ENCODE measurements at regions not wholly inside any gene's neighbourhood (a gene's known extent, or its start where the extent isn't known, plus 50 kb on each side); places are given as distances from the start of the nearest gene placed in this dataset.

DNA sequence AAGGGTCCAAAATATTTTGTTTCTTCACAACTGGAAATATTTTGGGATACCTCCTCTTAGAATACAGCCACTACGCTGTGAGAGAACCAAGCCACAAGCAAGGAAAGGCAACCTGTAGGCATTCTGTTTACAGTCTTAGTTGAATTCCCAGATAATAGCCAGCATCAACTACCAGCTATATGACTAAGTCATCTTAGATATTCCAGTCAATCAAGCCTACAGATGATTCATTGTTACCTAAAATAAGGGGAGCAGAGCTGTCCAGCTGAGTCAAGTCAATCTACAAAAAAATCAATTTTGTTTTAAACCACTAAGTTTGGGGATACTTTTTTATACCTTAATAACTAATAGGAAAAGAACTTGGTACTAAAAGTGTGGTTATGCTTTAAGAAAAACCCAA lies 526.4 kb upstream of the DPPA4 start:
- TF ChIP-seq FOXA2 (IDR thresholded peaks at IDR 0.05) (no peak), HNF4A (conservative IDR thresholded peaks at IDR 0.05) (no peak), JUND (IDR thresholded peaks at IDR 0.05) (no peak), RAD21 (IDR thresholded peaks at IDR 0.05) (no peak), EGR1 (IDR thresholded peaks at IDR 0.05; ENCODE audit: low read depth in 2 of 2) (no peak), TAF1 (conservative IDR thresholded peaks at IDR 0.05) (no peak), SP1 (IDR thresholded peaks at IDR 0.05) (no peak)
- TF ChIP-seq, protein P1, sequence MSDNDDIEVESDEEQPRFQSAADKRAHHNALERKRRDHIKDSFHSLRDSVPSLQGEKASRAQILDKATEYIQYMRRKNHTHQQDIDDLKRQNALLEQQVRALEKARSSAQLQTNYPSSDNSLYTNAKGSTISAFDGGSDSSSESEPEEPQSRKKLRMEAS (IDR thresholded peaks at IDR 0.05) = no peak
- TF ChIP-seq, protein P2, sequence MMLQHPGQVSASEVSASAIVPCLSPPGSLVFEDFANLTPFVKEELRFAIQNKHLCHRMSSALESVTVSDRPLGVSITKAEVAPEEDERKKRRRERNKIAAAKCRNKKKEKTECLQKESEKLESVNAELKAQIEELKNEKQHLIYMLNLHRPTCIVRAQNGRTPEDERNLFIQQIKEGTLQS (IDR thresholded peaks at IDR 0.05) = no peak
- TF ChIP-seq, protein P3, sequence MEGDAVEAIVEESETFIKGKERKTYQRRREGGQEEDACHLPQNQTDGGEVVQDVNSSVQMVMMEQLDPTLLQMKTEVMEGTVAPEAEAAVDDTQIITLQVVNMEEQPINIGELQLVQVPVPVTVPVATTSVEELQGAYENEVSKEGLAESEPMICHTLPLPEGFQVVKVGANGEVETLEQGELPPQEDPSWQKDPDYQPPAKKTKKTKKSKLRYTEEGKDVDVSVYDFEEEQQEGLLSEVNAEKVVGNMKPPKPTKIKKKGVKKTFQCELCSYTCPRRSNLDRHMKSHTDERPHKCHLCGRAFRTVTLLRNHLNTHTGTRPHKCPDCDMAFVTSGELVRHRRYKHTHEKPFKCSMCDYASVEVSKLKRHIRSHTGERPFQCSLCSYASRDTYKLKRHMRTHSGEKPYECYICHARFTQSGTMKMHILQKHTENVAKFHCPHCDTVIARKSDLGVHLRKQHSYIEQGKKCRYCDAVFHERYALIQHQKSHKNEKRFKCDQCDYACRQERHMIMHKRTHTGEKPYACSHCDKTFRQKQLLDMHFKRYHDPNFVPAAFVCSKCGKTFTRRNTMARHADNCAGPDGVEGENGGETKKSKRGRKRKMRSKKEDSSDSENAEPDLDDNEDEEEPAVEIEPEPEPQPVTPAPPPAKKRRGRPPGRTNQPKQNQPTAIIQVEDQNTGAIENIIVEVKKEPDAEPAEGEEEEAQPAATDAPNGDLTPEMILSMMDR (IDR thresholded peaks at IDR 0.05; ENCODE audit: low read depth, low read length, missing input control) = no peak
- TF ChIP-seq, protein P4, sequence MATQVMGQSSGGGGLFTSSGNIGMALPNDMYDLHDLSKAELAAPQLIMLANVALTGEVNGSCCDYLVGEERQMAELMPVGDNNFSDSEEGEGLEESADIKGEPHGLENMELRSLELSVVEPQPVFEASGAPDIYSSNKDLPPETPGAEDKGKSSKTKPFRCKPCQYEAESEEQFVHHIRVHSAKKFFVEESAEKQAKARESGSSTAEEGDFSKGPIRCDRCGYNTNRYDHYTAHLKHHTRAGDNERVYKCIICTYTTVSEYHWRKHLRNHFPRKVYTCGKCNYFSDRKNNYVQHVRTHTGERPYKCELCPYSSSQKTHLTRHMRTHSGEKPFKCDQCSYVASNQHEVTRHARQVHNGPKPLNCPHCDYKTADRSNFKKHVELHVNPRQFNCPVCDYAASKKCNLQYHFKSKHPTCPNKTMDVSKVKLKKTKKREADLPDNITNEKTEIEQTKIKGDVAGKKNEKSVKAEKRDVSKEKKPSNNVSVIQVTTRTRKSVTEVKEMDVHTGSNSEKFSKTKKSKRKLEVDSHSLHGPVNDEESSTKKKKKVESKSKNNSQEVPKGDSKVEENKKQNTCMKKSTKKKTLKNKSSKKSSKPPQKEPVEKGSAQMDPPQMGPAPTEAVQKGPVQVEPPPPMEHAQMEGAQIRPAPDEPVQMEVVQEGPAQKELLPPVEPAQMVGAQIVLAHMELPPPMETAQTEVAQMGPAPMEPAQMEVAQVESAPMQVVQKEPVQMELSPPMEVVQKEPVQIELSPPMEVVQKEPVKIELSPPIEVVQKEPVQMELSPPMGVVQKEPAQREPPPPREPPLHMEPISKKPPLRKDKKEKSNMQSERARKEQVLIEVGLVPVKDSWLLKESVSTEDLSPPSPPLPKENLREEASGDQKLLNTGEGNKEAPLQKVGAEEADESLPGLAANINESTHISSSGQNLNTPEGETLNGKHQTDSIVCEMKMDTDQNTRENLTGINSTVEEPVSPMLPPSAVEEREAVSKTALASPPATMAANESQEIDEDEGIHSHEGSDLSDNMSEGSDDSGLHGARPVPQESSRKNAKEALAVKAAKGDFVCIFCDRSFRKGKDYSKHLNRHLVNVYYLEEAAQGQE (IDR thresholded peaks at IDR 0.05) = no peak
- no peaks in the 10 kb centered on the region for H3K4me1 ChIP-seq (ENCODE audit: control insufficient read depth in 4 of 4, insufficient read depth in 4 of 4, low read length in 3 of 4)
- no peak overlapping the region for H3K27ac ChIP-seq (ENCODE audit: low read depth in 1 of 2, low read length in 2 of 2)
- no peaks in the 10 kb centered on the region for H3K27me3 ChIP-seq (ENCODE audit: control insufficient read depth in 4 of 4, insufficient read depth in 4 of 4, low read length in 3 of 4)
- no peak overlapping the region for H3K9ac ChIP-seq (ENCODE audit: low read depth in 1 of 2, low read length in 2 of 2)
- no peak for DNase-seq (ENCODE audit: low spot score)
- 93% methylated on average over 1 of the region's 1 CpG for WGBS
- H3K9me3 ChIP-seq (ENCODE audit: control insufficient read depth in 4 of 4, low read length in 3 of 4) = peaks cover 0 to 3% (median 0%) of the 10 kb centered on the region in 4 donors
- no peaks in the 10 kb centered on the region for H3K36me3 ChIP-seq (ENCODE audit: control insufficient read depth in 4 of 4, insufficient read depth in 3 of 4, low read depth in 1 of 4, low read length in 3 of 4)
- H3K4me3 ChIP-seq (ENCODE audit: low read depth in 1 of 3, low read length in 3 of 3) = no peak overlapping the region

DNA sequence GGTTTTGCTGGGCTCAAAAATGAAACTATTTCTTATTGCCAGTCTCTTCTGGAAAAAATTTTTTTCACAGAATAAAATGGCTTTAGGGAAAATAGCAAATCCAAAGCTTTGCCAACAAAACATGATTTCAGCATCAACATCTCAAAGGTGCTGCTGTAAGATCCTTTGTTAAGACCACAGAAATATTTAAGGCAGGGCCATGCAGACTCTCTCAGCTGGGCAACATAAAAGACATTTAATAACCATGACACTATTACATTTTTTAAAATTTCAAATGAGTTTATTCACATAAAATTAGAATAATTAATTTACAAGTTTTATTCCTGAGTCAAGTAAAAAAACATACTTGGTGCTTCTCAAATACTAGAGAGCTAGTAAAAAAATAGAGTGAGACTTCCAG lies 527.1 kb upstream of the DPPA4 start:
- H3K4me3 ChIP-seq (ENCODE audit: low read depth in 1 of 3, low read length in 3 of 3) = no peak overlapping the region
- no peaks in the 10 kb centered on the region for H3K27me3 ChIP-seq (ENCODE audit: control insufficient read depth in 4 of 4, insufficient read depth in 4 of 4, low read length in 3 of 4)
- H3K4me1 ChIP-seq (ENCODE audit: control insufficient read depth in 4 of 4, insufficient read depth in 4 of 4, low read length in 3 of 4) = no peaks in the 10 kb centered on the region
- peaks cover 0 to 3% (median 0%) of the 10 kb centered on the region in 4 donors for H3K9me3 ChIP-seq (ENCODE audit: control insufficient read depth in 4 of 4, low read length in 3 of 4)
- TF ChIP-seq SP1 (IDR thresholded peaks at IDR 0.05) (no peak), GABPA (IDR thresholded peaks at IDR 0.05 in 1 of 2, conservative IDR thresholded peaks at IDR 0.05 in 1 of 2) (no peak), FOXA2 (IDR thresholded peaks at IDR 0.05) (no peak), HNF4G (IDR thresholded peaks at IDR 0.05) (no peak), HNF4A (conservative IDR thresholded peaks at IDR 0.05) (no peak), RAD21 (IDR thresholded peaks at IDR 0.05) (no peak)
- TF ChIP-seq, protein P1 (IDR thresholded peaks at IDR 0.05) = no peak
- TF ChIP-seq, protein P3 (IDR thresholded peaks at IDR 0.05; ENCODE audit: low read depth, low read length, missing input control) = no peak
- TF ChIP-seq, protein P2 (IDR thresholded peaks at IDR 0.05) = no peak
- no peak for DNase-seq (ENCODE audit: low spot score)
- H3K36me3 ChIP-seq (ENCODE audit: control insufficient read depth in 4 of 4, insufficient read depth in 3 of 4, low read depth in 1 of 4, low read length in 3 of 4) = no peaks in the 10 kb centered on the region
- H3K27ac ChIP-seq (ENCODE audit: low read depth in 1 of 2, low read length in 2 of 2) = no peak overlapping the region
- H3K9ac ChIP-seq (ENCODE audit: low read depth in 1 of 2, low read length in 2 of 2) = no peak overlapping the region
